T-helper 2 cell treated with Interferon-gamma antibody and Interleukin-4, amounts not matched to agents 100 ng/mL and 5 ng/mL, for 36 hours (primary cell): ENCODE measurements at regions not wholly inside any gene's neighbourhood (a gene's known extent, or its start where the extent isn't known, plus 50 kb on each side); places are given as distances from the start of the nearest gene placed in this dataset.

ENCODE experiments used
- intact Hi-C: fragments of 100-400 bp; cut with micrococcal nuclease; formaldehyde crosslinking; loops from one replicate; pipeline ENCODE4 v1.15.1; 2023

GRCh38 chr3:188940573-188940932 lies 231.2 kb upstream of the TPRG1 start:
- intact Hi-C loops = no loop called here

DNA sequence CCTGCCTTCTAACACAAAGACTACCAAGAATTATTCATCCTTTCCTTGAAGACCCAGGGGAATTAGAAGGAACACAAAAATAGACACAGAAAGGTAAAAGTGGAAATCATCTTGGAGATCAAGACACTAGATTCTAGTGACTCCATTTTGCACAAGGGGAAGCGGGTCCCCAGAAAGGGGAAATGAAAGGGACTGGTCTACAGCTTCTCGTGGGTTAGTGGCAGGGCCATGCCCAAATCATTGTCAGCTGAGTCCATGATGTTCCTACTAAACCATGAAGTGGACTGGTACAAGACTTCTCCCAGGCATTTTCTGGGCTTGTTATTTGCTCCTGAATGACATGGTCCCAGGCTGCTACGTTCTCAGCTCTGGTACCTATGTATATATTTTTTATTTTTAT lies 230.7 kb upstream of the TPRG1 start:
- intact Hi-C loops = no loop called here

- intact Hi-C loops = no loop called here
These were observed 229.6 kb upstream of the TPRG1 start for GRCh38 chr3:188942191-188942590.

DNA sequence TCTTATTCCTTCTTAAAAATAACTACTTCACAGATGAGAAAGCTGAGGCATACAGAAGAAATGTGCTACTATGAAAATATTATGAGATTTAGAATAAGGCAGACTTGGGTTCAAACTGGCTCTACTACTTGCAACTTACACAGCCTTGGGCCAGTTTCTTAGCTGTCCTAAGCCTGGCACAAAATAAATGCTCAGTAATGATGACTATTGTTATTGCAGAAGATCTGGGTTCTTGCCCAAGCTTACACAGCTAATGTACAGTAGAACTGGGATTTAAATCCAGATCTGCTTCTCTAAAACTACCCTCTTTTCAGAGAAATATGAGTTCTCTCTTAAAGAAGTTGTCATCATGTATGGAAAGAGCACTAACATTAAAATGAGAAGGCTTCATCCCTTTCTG lies 228.2 kb upstream of the TPRG1 start:
- intact Hi-C loops = no loop called here

GRCh38 chr3:188944108-188944507 lies 227.7 kb upstream of the TPRG1 start:
- intact Hi-C loops = no loop called here

DNA sequence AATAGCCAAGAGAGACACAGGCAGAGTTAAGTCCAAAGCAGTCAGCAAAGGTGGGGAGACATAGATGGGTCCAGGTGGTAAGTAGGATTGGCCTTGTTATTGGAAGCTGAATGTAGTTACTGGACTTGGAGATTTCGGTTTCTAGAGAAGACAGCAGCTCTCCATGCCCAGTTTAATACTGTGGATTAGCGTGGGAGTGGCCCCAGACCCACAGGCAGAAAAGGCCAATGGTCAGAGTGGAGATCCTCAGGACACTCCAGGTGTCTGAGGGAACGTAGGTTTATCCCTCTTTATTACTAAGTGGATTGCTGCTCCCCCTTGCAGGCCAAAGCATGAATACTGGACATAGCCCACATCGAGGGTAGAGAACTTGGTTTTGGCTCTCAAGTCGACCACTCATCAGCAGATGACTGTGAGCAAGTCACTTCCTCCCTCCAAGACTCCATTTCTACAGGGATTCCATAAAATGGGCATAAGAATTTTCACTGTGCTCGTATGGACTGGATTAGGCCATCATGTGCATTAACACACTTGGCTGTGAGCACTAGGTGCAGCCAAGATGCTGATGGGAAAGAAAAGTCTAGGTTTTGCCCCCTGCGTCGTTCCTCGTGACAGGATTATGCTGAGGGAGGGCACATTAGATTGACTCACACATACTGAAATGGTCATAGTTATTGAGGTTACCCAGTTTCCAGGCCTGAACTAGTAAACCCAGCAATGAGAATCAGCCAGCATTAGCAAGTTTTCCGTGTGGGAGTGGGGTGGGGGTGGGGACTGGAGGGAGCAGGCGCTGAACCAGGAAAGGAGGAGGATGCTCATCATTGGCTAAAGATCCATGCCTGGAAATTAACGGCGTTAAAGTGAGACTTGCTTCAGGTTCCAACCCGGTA lies 225.2 kb upstream of the TPRG1 start:
- intact Hi-C loops = no loop called here

GRCh38 chr3:188947401-188948280 lies 224.1 kb upstream of the TPRG1 start:
- intact Hi-C loops = no loop called here

DNA sequence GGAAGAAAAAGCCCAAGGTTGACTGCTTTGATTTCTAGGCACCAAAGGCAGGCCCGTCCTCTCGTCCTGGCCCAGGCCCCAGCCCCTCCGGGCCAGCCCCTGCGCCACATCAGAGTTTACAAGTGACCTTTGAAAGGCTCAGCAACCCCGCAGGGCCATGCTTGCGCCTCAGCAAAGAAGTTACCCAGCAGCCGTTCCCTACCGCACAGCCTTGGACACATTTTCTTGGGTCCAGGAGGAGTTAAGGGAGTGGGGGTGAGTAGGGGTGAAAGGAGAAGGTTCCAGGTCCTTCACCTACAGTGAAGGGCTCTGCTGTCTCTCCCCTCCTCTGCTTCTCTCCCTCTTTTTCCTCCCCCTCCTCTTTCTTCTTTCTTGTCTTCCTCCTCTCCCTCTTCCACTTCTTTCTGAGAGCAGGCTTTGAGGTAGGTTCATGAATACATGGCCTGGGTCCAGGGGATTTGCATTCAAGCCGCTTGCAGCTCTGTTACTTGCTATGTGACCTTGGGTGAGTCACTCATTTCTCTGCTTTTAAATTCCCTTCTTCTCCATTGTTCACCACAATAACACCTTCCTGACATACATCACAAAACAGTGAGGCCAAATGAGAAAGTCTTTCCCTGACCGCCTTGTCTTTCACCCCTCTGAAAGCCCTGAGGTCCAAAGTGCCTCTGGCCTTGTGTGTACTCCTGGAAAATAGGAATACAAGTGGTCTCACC lies 223.3 kb upstream of the TPRG1 start:
- intact Hi-C loops = no loop called here

DNA sequence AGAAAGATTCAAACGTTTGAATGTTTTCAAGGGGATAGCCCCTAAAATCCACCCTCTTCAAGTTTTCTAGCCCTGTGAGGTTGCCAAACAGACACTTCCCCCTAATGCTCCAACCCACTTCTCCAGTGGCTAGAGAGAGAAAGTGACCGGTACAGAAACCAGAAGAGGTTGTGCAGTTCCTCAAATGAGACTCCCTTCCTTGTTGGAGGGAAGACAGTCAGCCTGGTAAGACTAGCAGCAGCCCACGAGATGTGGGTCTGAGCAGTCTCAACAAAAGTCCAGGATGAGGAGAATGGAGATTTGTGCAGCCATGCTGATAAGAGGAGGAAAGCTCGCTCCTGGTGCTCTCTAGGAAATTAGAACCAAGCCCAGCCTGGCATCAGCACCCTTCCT lies 222.8 kb upstream of the TPRG1 start:
- intact Hi-C loops = no loop called here

GRCh38 chr3:188949456-188949855 lies 222.3 kb upstream of the TPRG1 start:
- intact Hi-C loops = no loop called here

DNA sequence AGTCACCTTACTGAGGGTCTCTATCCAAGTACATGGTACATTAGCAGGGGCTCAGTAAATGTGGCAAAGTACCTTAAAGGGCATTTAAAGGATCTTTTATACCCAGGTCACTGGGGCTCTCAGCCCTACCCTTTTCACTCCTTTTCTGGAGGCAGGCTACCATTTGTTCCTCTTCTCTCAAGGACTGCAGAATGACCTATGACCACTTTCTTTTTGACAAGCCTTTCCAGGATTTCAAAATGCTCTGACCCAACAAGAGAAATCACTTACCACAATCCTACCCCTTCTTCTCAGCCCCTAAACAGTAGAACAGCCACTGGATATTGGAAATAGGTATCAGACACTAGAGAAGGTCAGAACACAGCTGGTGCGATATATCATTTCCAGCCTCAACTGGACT lies 221.8 kb upstream of the TPRG1 start:
- intact Hi-C loops = loop anchor here (10.0 kb wide), 2 partner anchors 795 to 975 kb away; partner anchors contain the start of gene LPP

DNA sequence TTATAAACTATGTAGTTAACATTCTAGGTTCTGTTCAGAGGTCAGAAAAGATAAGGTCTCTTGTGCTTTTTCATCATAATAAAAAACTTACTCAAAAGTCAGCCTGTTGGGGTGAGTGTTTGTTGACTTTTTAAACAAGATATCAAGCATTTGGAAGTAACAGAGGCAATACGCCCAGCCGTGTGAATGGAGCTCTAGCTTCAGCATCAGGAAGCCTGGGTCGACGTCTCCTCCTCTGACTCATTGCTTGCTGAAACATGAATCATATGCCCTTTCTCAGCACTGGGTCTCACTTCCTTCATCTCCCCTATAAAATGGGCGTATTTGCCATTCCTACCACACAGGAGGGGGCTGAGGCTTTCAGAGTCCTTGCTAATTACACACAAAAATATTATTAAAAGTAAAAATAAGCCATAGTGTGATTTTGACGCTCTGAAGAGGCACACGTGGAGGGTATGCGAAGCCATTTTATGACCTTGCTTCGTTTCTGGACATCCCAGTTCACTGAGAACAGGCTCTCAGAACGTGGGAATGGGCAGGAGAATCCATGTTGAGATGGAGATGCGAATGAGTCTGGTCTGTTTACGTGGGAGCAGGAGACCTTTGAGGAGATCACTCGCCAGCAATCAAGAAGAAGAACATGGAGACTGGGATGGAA lies 220.8 kb upstream of the TPRG1 start:
- intact Hi-C loops = loop anchor here (10.0 kb wide), 2 partner anchors 796 to 976 kb away; partner anchors contain the start of gene LPP

DNA sequence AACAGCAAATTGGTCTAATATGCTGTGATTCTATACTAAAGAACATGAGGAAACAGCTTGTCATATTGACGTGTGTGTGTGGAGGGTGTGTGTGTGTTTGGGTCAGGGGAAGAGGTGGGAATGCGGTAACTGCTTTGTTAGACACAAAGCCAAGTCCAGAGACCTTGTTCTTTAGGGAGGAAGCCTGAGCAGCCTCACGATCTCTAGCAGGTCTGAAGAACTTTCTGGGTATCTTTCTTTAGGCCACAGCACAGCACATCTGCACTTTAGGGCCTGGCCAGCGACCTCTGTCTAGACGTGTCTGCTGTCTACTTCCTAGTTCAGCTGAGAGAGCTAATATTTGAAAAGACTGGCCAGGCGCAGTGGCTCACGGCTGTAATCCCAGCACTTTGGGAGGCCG lies 220.0 kb upstream of the TPRG1 start:
- intact Hi-C loops = loop anchor here (10.0 kb wide), 2 partner anchors 797 to 977 kb away; partner anchors contain the start of gene LPP

DNA sequence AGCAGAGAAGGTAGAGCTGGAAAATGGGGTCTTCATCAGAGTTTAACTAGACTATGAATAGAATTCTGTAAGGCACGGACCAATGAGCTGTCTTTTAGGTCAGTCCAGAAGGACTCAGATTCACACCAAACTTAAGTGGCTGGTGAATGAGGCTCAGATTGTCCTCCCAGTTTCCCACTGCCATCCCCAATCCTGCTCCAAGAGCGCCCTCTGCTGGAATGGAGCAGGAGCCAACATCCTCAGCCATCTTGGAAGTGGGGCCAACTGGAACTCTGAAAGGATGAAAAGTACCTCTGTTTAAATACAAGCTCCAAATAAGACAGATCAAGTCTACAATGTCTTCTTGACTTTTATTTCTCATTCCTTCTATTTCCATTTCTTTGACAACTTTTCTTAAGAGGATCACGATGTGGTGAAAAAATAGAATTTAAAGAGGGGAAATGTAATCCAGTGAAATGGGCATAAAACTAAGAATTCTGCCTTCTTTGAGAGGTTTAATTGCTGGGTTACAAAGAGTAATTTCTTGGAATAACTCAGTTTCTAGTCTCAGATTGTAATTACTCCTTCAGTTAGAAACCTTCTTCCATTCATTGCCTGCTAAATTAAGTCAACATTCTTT lies 217.1 kb upstream of the TPRG1 start:
- intact Hi-C loops = loop anchor here (1.0 to 10.0 kb wide), 6 partner anchors 124 to 1215 kb away; partner anchors contain the start of gene LPP

DNA sequence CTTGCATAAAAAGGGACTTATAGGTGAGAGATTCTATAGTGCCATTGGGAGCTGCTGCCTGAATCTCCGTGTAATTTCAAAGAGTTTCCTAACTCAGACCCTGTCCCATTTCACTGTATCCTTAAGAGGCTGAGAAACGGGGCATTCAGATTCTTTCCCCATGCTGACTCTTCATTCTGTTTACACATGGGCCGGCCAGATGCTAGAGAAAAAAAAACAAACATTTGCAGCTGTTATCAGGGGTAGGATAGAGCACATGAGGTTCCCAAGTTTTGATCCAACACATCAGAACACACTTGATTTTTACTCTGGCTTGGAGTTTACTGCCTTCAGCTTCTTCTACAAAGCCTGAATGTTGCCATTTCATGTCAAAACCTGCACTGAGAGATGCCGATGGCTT lies 215.9 kb upstream of the TPRG1 start:
- intact Hi-C loops = loop anchor here (2.0 to 10.0 kb wide), 5 partner anchors 125 to 981 kb away; partner anchors contain the start of gene LPP

GRCh38 chr3:188956839-188957489 lies 214.8 kb upstream of the TPRG1 start:
- intact Hi-C loops = loop anchor here (10.0 kb wide), 2 partner anchors 802 to 982 kb away; partner anchors contain the start of gene LPP

DNA sequence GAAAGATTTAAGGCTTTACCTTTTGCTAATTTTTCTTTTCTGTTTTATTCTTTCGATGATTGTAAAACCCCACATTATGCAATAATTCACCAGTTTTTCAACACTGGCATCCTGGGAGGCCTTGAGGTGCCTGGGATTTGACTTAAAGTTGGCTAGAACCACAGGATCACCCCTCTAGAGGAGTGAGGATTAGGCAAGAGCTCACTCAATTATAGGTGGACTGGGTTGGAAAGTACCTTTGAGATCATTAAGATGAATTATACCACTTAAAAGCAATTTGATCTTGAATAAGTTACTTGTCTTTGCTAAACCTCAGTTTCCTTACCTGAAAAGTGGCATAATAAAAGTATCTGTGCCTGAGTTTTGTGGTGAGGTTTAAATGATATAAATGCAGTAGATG lies 212.8 kb upstream of the TPRG1 start:
- intact Hi-C loops = loop anchor here (10.0 kb wide), 2 partner anchors 804 to 984 kb away; partner anchors contain the start of gene LPP

DNA sequence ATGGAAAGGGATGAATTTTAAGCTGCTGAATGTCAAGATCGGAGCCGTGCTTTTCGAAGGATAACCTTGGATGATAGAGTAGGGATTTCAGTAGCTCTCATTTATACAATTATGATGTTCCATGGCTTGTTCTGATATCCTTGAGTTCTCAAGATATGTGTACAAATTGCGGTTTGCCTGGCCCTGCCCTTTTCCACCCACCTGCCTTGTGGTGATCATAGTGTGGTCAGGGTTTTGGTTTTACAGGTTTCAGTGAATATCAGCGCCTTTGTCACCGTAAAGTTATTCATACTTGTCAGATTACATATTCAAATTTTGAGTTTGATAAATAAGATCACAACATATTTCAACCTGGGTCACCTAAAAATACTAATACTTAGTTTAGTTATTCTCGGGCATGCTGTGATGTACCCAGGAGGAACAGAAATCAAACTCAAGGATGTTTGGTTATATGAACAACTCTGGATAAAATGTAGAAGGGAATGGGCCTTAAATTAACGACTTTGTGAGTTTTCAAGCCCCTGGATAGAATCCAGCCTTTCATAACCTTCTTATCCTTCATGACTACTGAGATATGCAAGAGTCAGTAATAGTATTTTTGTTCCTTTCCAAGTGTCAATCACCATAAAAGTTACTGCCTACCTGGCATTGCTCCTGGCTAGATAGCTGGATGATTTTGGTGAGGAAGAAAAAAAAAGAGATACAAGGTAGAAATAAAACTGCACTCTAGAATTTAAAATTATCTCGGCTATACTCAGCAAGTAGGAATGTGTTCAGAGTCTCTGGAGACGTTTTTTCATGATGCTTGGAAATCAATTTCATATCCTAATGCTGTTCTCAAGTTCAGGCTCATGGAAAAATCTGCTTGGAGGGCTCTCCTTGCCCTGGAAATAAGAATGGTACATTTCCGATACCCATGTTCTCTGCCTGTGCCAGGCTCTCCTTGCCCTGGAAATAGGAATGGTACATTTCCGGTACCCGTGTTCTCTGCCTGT lies 209.2 kb upstream of the TPRG1 start:
- intact Hi-C loops = no loop called here
